Suprapubic skin (tissue), 4 donors: ENCODE measurements at regions not wholly inside any gene's neighbourhood (a gene's known extent, or its start where the extent isn't known, plus 50 kb on each side); places are given as distances from the start of the nearest gene placed in this dataset.

Experiments
- DNase-seq, 2 donors: peaks; one replicate each; pipeline ENCODE4 v3.0.0-alpha.2; 2019; ENCODE audit warnings: low spot score in 2 of 2
- H3K27ac ChIP-seq: fragments of 200-600 bp; sonication (generic); one replicate; pipeline ENCODE4 v1.5.1; 2019
- H3K27me3 ChIP-seq: fragments of 200-600 bp; sonication (generic); one replicate; pipeline ENCODE4 v1.5.1; 2019
- H3K36me3 ChIP-seq: fragments of 200-600 bp; sonication (generic); one replicate; pipeline ENCODE4 v1.5.1; 2019
- H3K4me1 ChIP-seq: fragments of 200-600 bp; sonication (generic); one replicate; pipeline ENCODE4 v1.5.1; 2019
- H3K4me3 ChIP-seq: fragments of 200-600 bp; sonication (generic); one replicate; pipeline ENCODE4 v1.5.1; 2019; ENCODE audit warnings: mild to moderate bottlenecking
- H3K9me3 ChIP-seq: fragments of 200-600 bp; sonication (generic); one replicate; pipeline ENCODE4 v1.5.1; 2019
- CTCF ChIP-seq, 2 donors: fragments of 200-600 bp in 1 of 2; fragments of 450-650 bp in 1 of 2; sonication (generic) in 1 of 2; IDR thresholded peaks; one replicate each; pipeline ENCODE4 v1.5.1; 2016 to 2019; ENCODE audit warnings: antibody characterized with exemption in 2 of 2, mild to moderate bottlenecking in 1 of 2, moderate library complexity in 1 of 2
- EP300 ChIP-seq: sonication (generic); formaldehyde crosslinking; IDR thresholded peaks from one replicate; pipeline ENCODE4 v1.6.1; 2017; ENCODE audit warnings: antibody characterized with exemption
- POLR2A ChIP-seq, 2 donors: fragments of 450-650 bp; IDR thresholded peaks; one replicate each; pipeline ENCODE4 v1.6.1; 2017; ENCODE audit warnings: antibody characterized with exemption in 2 of 2, mild to moderate bottlenecking in 2 of 2, moderate library complexity in 2 of 2
- POLR2AphosphoS5 ChIP-seq, 3 donors: sonication (generic); formaldehyde crosslinking; IDR thresholded peaks; one replicate each; pipeline ENCODE4 v1.6.1; 2017; ENCODE audit warnings: antibody characterized with exemption in 3 of 3
- WGBS: methylation state at CpG from one replicate; pipeline ENCODE4 v1.1.5; 2018; 5-methylcytosine and 5-hydroxymethylcytosine counted together

- Histone ChIP-seq H3K27me3 (peaks cover 4% of the 10 kb centered on the region), H3K9me3 (no peaks in the 10 kb centered on the region), H3K27ac (peak overlapping the region; percentile 38), H3K4me3 (peak overlapping the region; percentile 23), H3K36me3 (no peaks in the 10 kb centered on the region), H3K4me1 (peaks cover 37% of the 10 kb centered on the region)
- 50% methylated on average over 19 of the region's 19 CpGs for WGBS
- DNase-seq, result no peak
- TF ChIP-seq CTCF (IDR thresholded peaks at IDR 0.05) (no peak), EP300 (no peak), POLR2AphosphoS5 (IDR thresholded peaks at IDR 0.05) (no peak), POLR2A (IDR thresholded peaks at IDR 0.05) (no peak)
Observed at GRCh38 chr6:159107451-159108260, 61.5 kb upstream of the FNDC1 start.

- no peaks in the 10 kb centered on the region for H3K9me3 ChIP-seq
- DNase-seq, result no peak
- WGBS, result 29% methylated on average over 7 of the region's 7 CpGs
- peaks cover 4% of the 10 kb centered on the region for H3K27me3 ChIP-seq
- H3K4me1 ChIP-seq, result peaks cover 37% of the 10 kb centered on the region
- H3K4me3 ChIP-seq, result peak overlapping the region; percentile 23
- TF ChIP-seq POLR2A (IDR thresholded peaks at IDR 0.05) (no peak), CTCF (IDR thresholded peaks at IDR 0.05) (no peak), POLR2AphosphoS5 (IDR thresholded peaks at IDR 0.05) (no peak), EP300 (no peak)
- H3K27ac ChIP-seq, result peak overlapping the region; percentile 38
- H3K36me3 ChIP-seq, result no peaks in the 10 kb centered on the region
Observed at GRCh38 chr6:159106627-159107241, 61.9 kb upstream of the TAGAP start.

DNA sequence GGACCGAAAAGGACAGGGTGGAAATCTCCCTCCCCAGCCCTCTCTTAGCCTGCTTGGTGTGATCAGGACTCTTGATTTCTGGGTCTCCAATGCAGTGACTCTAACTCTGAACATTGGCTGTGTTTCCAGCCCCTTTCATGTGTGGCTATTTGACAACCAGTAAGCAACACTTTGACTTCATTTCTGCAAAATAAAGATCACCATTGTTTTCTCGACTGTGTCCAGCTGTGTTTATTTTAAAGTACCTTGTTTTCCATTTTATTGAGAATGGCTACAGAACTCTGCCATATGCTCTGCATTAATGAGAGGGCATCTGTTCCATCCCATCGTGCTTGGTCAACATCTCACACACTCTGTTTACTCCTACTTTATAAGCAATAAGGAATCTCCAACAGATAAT lies 60.9 kb upstream of the TAGAP start:
- 70% methylated on average over 3 of the region's 3 CpGs for WGBS
- DNase-seq, result no peak
- H3K9me3 ChIP-seq, result no peaks in the 10 kb centered on the region
- peaks cover 37% of the 10 kb centered on the region for H3K4me1 ChIP-seq
- no peak overlapping the region for H3K27ac ChIP-seq
- peaks cover 4% of the 10 kb centered on the region for H3K27me3 ChIP-seq
- TF ChIP-seq EP300 (no peak), POLR2AphosphoS5 (IDR thresholded peaks at IDR 0.05) (no peak), POLR2A (IDR thresholded peaks at IDR 0.05) (no peak), CTCF (IDR thresholded peaks at IDR 0.05) (no peak)
- H3K36me3 ChIP-seq, result no peaks in the 10 kb centered on the region
- no peak overlapping the region for H3K4me3 ChIP-seq

- DNase-seq, result no peak
- H3K27me3 ChIP-seq, result peaks cover 4% of the 10 kb centered on the region
- no peak overlapping the region for H3K27ac ChIP-seq
- 51% methylated on average over 5 of the region's 5 CpGs for WGBS
- no peak for TF ChIP-seq POLR2A (IDR thresholded peaks at IDR 0.05)
- no peak for TF ChIP-seq POLR2AphosphoS5 (IDR thresholded peaks at IDR 0.05)
- TF ChIP-seq CTCF (IDR thresholded peaks at IDR 0.05), result no peak
- no peak for TF ChIP-seq EP300
- peaks cover 37% of the 10 kb centered on the region for H3K4me1 ChIP-seq
- no peaks in the 10 kb centered on the region for H3K9me3 ChIP-seq
- H3K4me3 ChIP-seq, result no peak overlapping the region
- no peaks in the 10 kb centered on the region for H3K36me3 ChIP-seq
Observed at GRCh38 chr6:159104931-159105330, 60.1 kb upstream of the TAGAP start.

GRCh38 chr6:159104163-159104925 lies 59.6 kb upstream of the TAGAP start:
- H3K4me1 ChIP-seq, result peaks cover 37% of the 10 kb centered on the region
- TF ChIP-seq POLR2A (IDR thresholded peaks at IDR 0.05), result no peak
- TF ChIP-seq POLR2AphosphoS5 (IDR thresholded peaks at IDR 0.05), result no peak
- peak; percentile 71 to 95 for TF ChIP-seq CTCF (IDR thresholded peaks at IDR 0.05)
- no peak for TF ChIP-seq EP300
- no peaks in the 10 kb centered on the region for H3K9me3 ChIP-seq
- peaks cover 4% of the 10 kb centered on the region for H3K27me3 ChIP-seq
- H3K36me3 ChIP-seq, result no peaks in the 10 kb centered on the region
- no peak overlapping the region for H3K4me3 ChIP-seq
- 39% methylated on average over 10 of the region's 17 CpGs for WGBS
- DNase-seq, result no peak
- no peak overlapping the region for H3K27ac ChIP-seq
